Epithelial cell of proximal tubule (primary cell): ENCODE measurements at regions not wholly inside any gene's neighbourhood (a gene's known extent, or its start where the extent isn't known, plus 50 kb on each side); places are given as distances from the start of the nearest gene placed in this dataset.
A peak's percentile ranks its signal among the peaks of the same experiment; 100 is the strongest.

Experiments
- DNase-seq: peaks from one replicate; pipeline ENCODE4 v3.0.0-alpha.2; 2011; ENCODE audit warnings: low read depth
- H3K4me3 ChIP-seq: 2 replicates; pipeline ENCODE4 v1.5.1; 2011; ENCODE audit warnings: low read depth, mild to moderate bottlenecking, low read length
- CTCF ChIP-seq: conservative IDR thresholded peaks from 2 replicates; pipeline ENCODE4 v1.5.1; 2012; ENCODE audit warnings: low read depth, mild to moderate bottlenecking, low read length

GRCh38 chr15:98311566-98312188, 336.7 kb upstream of the IGF1R start:
- DNase-seq = peak; percentile 38
- peak; percentile 91 for TF ChIP-seq CTCF

GRCh38 chr15:98312913-98313312, 335.4 kb upstream of the IGF1R start:
- no peak for DNase-seq
- TF ChIP-seq CTCF = no peak
- H3K4me3 ChIP-seq = no peak overlapping the region

More at GRCh38 chr15:98311566-98312188, 336.7 kb upstream of the IGF1R start:
- no peak overlapping the region for H3K4me3 ChIP-seq

- DNase-seq = peak; percentile 52
- TF ChIP-seq CTCF = no peak
These were observed 332.4 kb upstream of the IGF1R start for GRCh38 chr15:98315971-98316370.

GRCh38 chr15:98321896-98322295, 326.4 kb upstream of the IGF1R start:
- H3K4me3 ChIP-seq = no peak overlapping the region
- TF ChIP-seq CTCF = no peak
- DNase-seq = peak; percentile 86

More at GRCh38 chr15:98315971-98316370, 332.4 kb upstream of the IGF1R start:
- no peak overlapping the region for H3K4me3 ChIP-seq

- peak; percentile 71 for DNase-seq
- H3K4me3 ChIP-seq = no peak overlapping the region
- TF ChIP-seq CTCF = no peak
These were observed 325.8 kb upstream of the IGF1R start for GRCh38 chr15:98322581-98322980.

- DNase-seq = no peak
These were observed 323.9 kb upstream of the IGF1R start for GRCh38 chr15:98324341-98324970.

More at GRCh38 chr15:98324341-98324970, 323.9 kb upstream of the IGF1R start:
- no peak for TF ChIP-seq CTCF
- H3K4me3 ChIP-seq = no peak overlapping the region
